ENCODE measurements at regions not wholly inside any gene's neighbourhood (a gene's known extent, or its start where the extent isn't known, plus 50 kb on each side); places are given as distances from the start of the nearest gene placed in this dataset.

DNA sequence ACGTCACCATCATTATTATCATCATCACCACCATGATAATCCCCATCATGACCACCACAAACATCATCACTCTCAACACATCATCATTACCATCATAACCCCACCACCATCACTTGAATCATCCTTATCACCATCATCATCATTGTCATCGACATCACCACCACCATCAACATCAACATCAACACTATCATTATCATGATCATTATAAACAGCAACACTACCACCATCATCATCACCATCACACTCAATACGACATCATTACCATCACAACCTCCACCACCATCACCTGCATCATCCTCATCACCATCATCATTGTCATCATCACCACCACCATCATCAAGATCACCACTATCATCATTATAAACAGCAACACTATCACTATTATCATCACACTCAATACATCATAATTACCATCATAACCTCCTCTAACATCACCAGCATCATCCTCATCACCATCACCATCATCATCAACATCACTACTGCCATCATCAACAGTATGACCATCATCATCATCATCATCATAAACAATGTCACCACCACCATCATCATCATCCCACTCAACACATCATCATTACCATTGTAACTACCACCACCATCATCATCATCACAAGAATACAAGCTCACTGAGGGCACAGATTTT is 78.7 kb downstream of the MBD3L1 start:
- Histone ChIP-seq H3K27ac (ENCODE audit: low read depth in 2 of 2, low read length in 2 of 2) (no peak overlapping the region), H3K36me3 (ENCODE audit: control insufficient read depth in 2 of 3, insufficient read depth in 3 of 3, low read length in 3 of 3) (no peaks in the 10 kb centered on the region), H3K9ac (ENCODE audit: low read length in 3 of 3) (no peak overlapping the region), H3K4me3 (ENCODE audit: low read length in 3 of 3) (no peak overlapping the region), H3K9me3 (ENCODE audit: control insufficient read depth in 2 of 3, insufficient read depth in 1 of 3, low read length in 3 of 3) (peaks cover 0 to 3% (median 2%) of the 10 kb centered on the region in 3 donors), H3K4me1 (ENCODE audit: control insufficient read depth in 2 of 3, insufficient read depth in 2 of 3, low read depth in 1 of 3, low read length in 3 of 3) (no peaks in the 10 kb centered on the region), H3K27me3 (ENCODE audit: control insufficient read depth, insufficient read depth, low read length) (no peaks in the 10 kb centered on the region)
- intact Hi-C loops (cut with DNase I), result no loop called here
- TF ChIP-seq CTCF (IDR thresholded peaks at IDR 0.05; ENCODE audit: borderline replicate concordance, extremely low read depth, insufficient read depth), result no peak
- no peak for DNase-seq
- FAIRE-seq, result no peak

GRCh38 chr19:8915997-8916396 is 83.8 kb downstream of the MBD3L1 start:
- peaks cover 0 to 3% (median 0%) of the 10 kb centered on the region in 3 donors for H3K9me3 ChIP-seq (ENCODE audit: control insufficient read depth in 2 of 3, insufficient read depth in 1 of 3, low read length in 3 of 3)
- H3K27me3 ChIP-seq (ENCODE audit: control insufficient read depth, insufficient read depth, low read length), result no peaks in the 10 kb centered on the region
- H3K4me3 ChIP-seq (ENCODE audit: low read length in 3 of 3), result no peak overlapping the region
- FAIRE-seq (no peak), DNase-seq (no peak)
- intact Hi-C loops (cut with DNase I), result no loop called here
- no peaks in the 10 kb centered on the region for H3K36me3 ChIP-seq (ENCODE audit: control insufficient read depth in 2 of 3, insufficient read depth in 3 of 3, low read length in 3 of 3)
- no peak overlapping the region for H3K27ac ChIP-seq (ENCODE audit: low read depth in 2 of 2, low read length in 2 of 2)
- no peaks in the 10 kb centered on the region for H3K4me1 ChIP-seq (ENCODE audit: control insufficient read depth in 2 of 3, insufficient read depth in 2 of 3, low read depth in 1 of 3, low read length in 3 of 3)
- H3K9ac ChIP-seq (ENCODE audit: low read length in 3 of 3), result no peak overlapping the region
- TF ChIP-seq CTCF (IDR thresholded peaks at IDR 0.05; ENCODE audit: borderline replicate concordance, extremely low read depth, insufficient read depth), result no peak

GRCh38 chr19:8922591-8922990 is 87.6 kb downstream of the MUC16 start:
- no peak for TF ChIP-seq CTCF (IDR thresholded peaks at IDR 0.05; ENCODE audit: borderline replicate concordance, extremely low read depth, insufficient read depth)
- no peaks in the 10 kb centered on the region for H3K36me3 ChIP-seq (ENCODE audit: control insufficient read depth in 2 of 3, insufficient read depth in 3 of 3, low read length in 3 of 3)
- H3K4me1 ChIP-seq (ENCODE audit: control insufficient read depth in 2 of 3, insufficient read depth in 2 of 3, low read depth in 1 of 3, low read length in 3 of 3), result no peaks in the 10 kb centered on the region
- no peak overlapping the region for H3K27ac ChIP-seq (ENCODE audit: low read depth in 2 of 2, low read length in 2 of 2)
- DNase-seq (no peak), FAIRE-seq (no peak)
- no peaks in the 10 kb centered on the region for H3K27me3 ChIP-seq (ENCODE audit: control insufficient read depth, insufficient read depth, low read length)
- H3K9ac ChIP-seq (ENCODE audit: low read length in 3 of 3), result no peak overlapping the region
- no peak overlapping the region for H3K4me3 ChIP-seq (ENCODE audit: low read length in 3 of 3)
- intact Hi-C loops (cut with DNase I), result no loop called here
- peaks cover 0 to 4% (median 0%) of the 10 kb centered on the region in 3 donors for H3K9me3 ChIP-seq (ENCODE audit: control insufficient read depth in 2 of 3, insufficient read depth in 1 of 3, low read length in 3 of 3)

DNA sequence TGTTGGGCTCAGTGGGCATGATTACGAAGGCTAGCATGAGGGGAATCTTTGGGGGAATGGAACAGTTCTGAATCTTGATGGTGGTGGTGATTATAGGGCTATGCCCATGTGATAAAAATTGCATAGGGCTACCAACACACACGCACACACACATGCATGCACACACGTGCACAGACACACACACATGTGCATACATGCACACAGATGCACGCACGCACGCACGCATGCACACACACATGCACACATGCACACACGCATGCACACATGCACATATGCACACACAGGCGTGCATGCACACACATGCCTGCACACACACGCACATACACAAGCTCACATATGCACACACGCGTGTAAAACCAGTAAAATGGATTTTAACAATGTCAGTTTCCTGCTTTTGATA is 85.9 kb downstream of the MUC16 start:
- H3K27me3 ChIP-seq (ENCODE audit: control insufficient read depth, insufficient read depth, low read length), result no peaks in the 10 kb centered on the region
- FAIRE-seq (no peak), DNase-seq (no peak)
- intact Hi-C loops (cut with DNase I), result no loop called here
- H3K9me3 ChIP-seq (ENCODE audit: control insufficient read depth in 2 of 3, insufficient read depth in 1 of 3, low read length in 3 of 3), result peaks cover 0 to 4% (median 0%) of the 10 kb centered on the region in 3 donors
- H3K4me1 ChIP-seq (ENCODE audit: control insufficient read depth in 2 of 3, insufficient read depth in 2 of 3, low read depth in 1 of 3, low read length in 3 of 3), result no peaks in the 10 kb centered on the region
- no peak overlapping the region for H3K4me3 ChIP-seq (ENCODE audit: low read length in 3 of 3)
- TF ChIP-seq CTCF (IDR thresholded peaks at IDR 0.05; ENCODE audit: borderline replicate concordance, extremely low read depth, insufficient read depth), result no peak
- H3K9ac ChIP-seq (ENCODE audit: low read length in 3 of 3), result no peak overlapping the region
- no peaks in the 10 kb centered on the region for H3K36me3 ChIP-seq (ENCODE audit: control insufficient read depth in 2 of 3, insufficient read depth in 3 of 3, low read length in 3 of 3)
- no peak overlapping the region for H3K27ac ChIP-seq (ENCODE audit: low read depth in 2 of 2, low read length in 2 of 2)

All from kidney (tissue), 13 donors.